K562 (cell line): ENCODE measurements at regions not wholly inside any gene's neighbourhood (a gene's known extent, or its start where the extent isn't known, plus 50 kb on each side); places are given as distances from the start of the nearest gene placed in this dataset.

Experiments
- ATAC-seq: fragments of 200-7000 bp; cut with Tn5 transposase; 3 replicates; pipeline ENCODE4 v1.9.1; 2020; ENCODE audit warnings: moderate library complexity
- BruUV-seq: library from RNA; stranded (reverse); fragments of 400-500 nt; replicated peaks from 2 replicates; lab custom pipeline; 2021; lab: Mats Ljungman, UMichigan
- CTCF ChIA-PET: fragments of 300-600 bp; formaldehyde crosslinking; extraction: SDS; loops from one replicate; lab custom pipeline; 2021; ENCODE audit warnings: low intra/inter-chr PET ratio; lab: Yijun Ruan, JAX
- POLR2A ChIA-PET: fragments of 300-600, 350-650 bp; sonication (Branson Sonifier 250); formaldehyde crosslinking; extraction: SDS; loops from one replicate; lab custom pipeline; 2021; ENCODE audit warnings: antibody characterized with exemption, inconsistent platforms; lab: Yijun Ruan, JAX
- DNase-seq, 4 experiments: peaks; one replicate each; pipeline versions ENCODE4 v3.0.0 to v3.0.0-alpha.2; 2011 to 2018; ENCODE audit warnings: low spot score in 3 of 4, mixed read lengths in 3 of 4; ENCODE audit errors: extremely low read depth in 1 of 4
- FAIRE-seq: peaks from 2 replicates; lab custom pipeline; 2011; peaks lifted over from hg19 to GRCh38; lab: Jason Lieb, UNC
- H2AFZ ChIP-seq: 2 replicates; pipeline ENCODE4 v1.6.0; 2011; ENCODE audit warnings: low read depth, low read length, control low read depth, inconsistent platforms
- H3K27ac ChIP-seq: fragments of 200-600 bp; 3 replicates; pipeline ENCODE4 v1.8.0; 2011; ENCODE audit warnings: low read depth, mild to moderate bottlenecking, control low read depth, inconsistent platforms, low read length, moderate library complexity, mixed read lengths; ENCODE audit errors: extremely low read depth
- H3K27me3 ChIP-seq, 2 experiments: fragments of 300-600 bp in 1 of 2; 2 replicates in 1 of 2; 3 replicates in 1 of 2; pipeline versions ENCODE4 v1.6.0 to v1.8.0; 2011; ENCODE audit warnings: inconsistent platforms in 2 of 2, low read length in 2 of 2, mild to moderate bottlenecking in 1 of 2, mixed read lengths in 1 of 2, moderate library complexity in 1 of 2; ENCODE audit not compliant: control insufficient read depth in 2 of 2, insufficient read depth in 2 of 2
- H3K36me3 ChIP-seq: fragments of 300-600 bp; 3 replicates; pipeline ENCODE4 v1.8.0; 2011; ENCODE audit warnings: mild to moderate bottlenecking, low read length, inconsistent platforms; ENCODE audit not compliant: control insufficient read depth, insufficient read depth
- H3K4me1 ChIP-seq, 2 experiments: fragments of 200-600 bp in 1 of 2; replicated peaks in 1 of 2; 2 replicates in 1 of 2; 3 replicates in 1 of 2; pipeline versions ENCODE4 v1.5.1 to v1.8.0; 2011; ENCODE audit warnings: inconsistent platforms in 2 of 2, low read length in 2 of 2, mild to moderate bottlenecking in 1 of 2, mixed read lengths in 1 of 2, moderate library complexity in 1 of 2; ENCODE audit not compliant: control insufficient read depth in 2 of 2, insufficient read depth in 2 of 2
- H3K4me2 ChIP-seq: 2 replicates; pipeline ENCODE4 v1.6.1; 2011; ENCODE audit warnings: low read length, control low read depth, inconsistent platforms, mixed read lengths; ENCODE audit not compliant: insufficient read depth
- H3K4me3 ChIP-seq: fragments of 200-600 bp; sonication (generic), shearing (Covaris generic); 2 replicates; pipeline ENCODE4 v1.5.1; 2016; ENCODE audit warnings: control low read depth, inconsistent platforms
- H3K79me2 ChIP-seq: fragments of 200-600 bp; 3 replicates; pipeline ENCODE4 v1.8.0; 2011; ENCODE audit warnings: low read length, inconsistent platforms; ENCODE audit not compliant: control insufficient read depth, insufficient read depth
- H3K9ac ChIP-seq, 2 experiments: 2 replicates each; pipeline versions ENCODE4 v1.6.0 to v1.6.1; 2011; ENCODE audit warnings: low read depth in 2 of 2, low read length in 2 of 2, control low read depth in 1 of 2, inconsistent platforms in 1 of 2, mild to moderate bottlenecking in 1 of 2, mixed read lengths in 1 of 2; ENCODE audit not compliant: insufficient read depth in 1 of 2
- H3K9me1 ChIP-seq: one replicate; pipeline ENCODE4 v1.6.0; 2011; ENCODE audit warnings: inconsistent platforms, mild to moderate bottlenecking, low read length, moderate library complexity; ENCODE audit not compliant: control insufficient read depth, insufficient read depth
- H3K9me3 ChIP-seq: replicated peaks from 2 replicates; pipeline ENCODE4 v1.5.1; 2011; ENCODE audit warnings: low read depth, low read length, inconsistent platforms; ENCODE audit not compliant: control insufficient read depth, insufficient read depth
- H4K20me1 ChIP-seq: replicated peaks from 2 replicates; pipeline ENCODE4 v1.6.1; 2011; ENCODE audit warnings: low read length, inconsistent platforms, mixed read lengths; ENCODE audit not compliant: control insufficient read depth, insufficient read depth
- C11orf30 ChIP-seq: fragments of 450-650 bp; IDR thresholded peaks from 2 replicates; pipeline ENCODE4 v1.6.1; 2016; ENCODE audit warnings: low read depth, mild to moderate bottlenecking
- ESRRA ChIP-seq: fragments of 450-650 bp; IDR thresholded peaks from 2 replicates; pipeline ENCODE4 v1.6.1; 2014; ENCODE audit warnings: low read depth, mild to moderate bottlenecking, moderate library complexity, borderline replicate concordance
- ESRRB ChIP-seq: fragments of 250-450 bp; sonication (Bioruptor Pico); IDR thresholded peaks from 2 replicates; pipeline ENCODE4 v1.5.0; 2020; ENCODE audit warnings: mild to moderate bottlenecking, moderate library complexity, borderline replicate concordance
- FOXA1 ChIP-seq: fragments of 450-650 bp; IDR thresholded peaks from 2 replicates; pipeline ENCODE4 v1.6.1; 2016; ENCODE audit warnings: mild to moderate bottlenecking, borderline replicate concordance
- GATA2 ChIP-seq: sonication (generic); formaldehyde crosslinking; IDR thresholded peaks from 2 replicates; pipeline ENCODE4 v1.4.0; 2020; ENCODE audit warnings: mild to moderate bottlenecking, missing genetic modification reagents
- MAFF ChIP-seq: IDR thresholded peaks from 2 replicates; pipeline ENCODE4 v1.6.1; 2012; ENCODE audit warnings: low read length, improper control_type of control experiment
- MAFG ChIP-seq: fragments of 450-650 bp; conservative IDR thresholded peaks from 2 replicates; pipeline ENCODE4 v1.6.1; 2016; ENCODE audit warnings: missing genetic modification characterization, missing compliant biosample characterization
- MAFK ChIP-seq: IDR thresholded peaks from 2 replicates; pipeline ENCODE4 v1.6.1; 2011; ENCODE audit warnings: low read length, improper control_type of control experiment
- SMAD1 ChIP-seq: fragments of 150-350 bp; IDR thresholded peaks from 2 replicates; pipeline ENCODE4 v1.6.1; 2014; ENCODE audit warnings: low read length, low read depth; ENCODE audit not compliant: partially characterized antibody
- SMAD3 ChIP-seq: fragments of 450-650 bp; formaldehyde crosslinking; conservative IDR thresholded peaks from 2 replicates; pipeline ENCODE4 v1.4.0; 2020; ENCODE audit warnings: mild to moderate bottlenecking
- ZNF277 ChIP-seq: fragments of 250-450 bp; sonication (Bioruptor Pico); IDR thresholded peaks from 2 replicates; pipeline ENCODE4 v1.8.0; 2022; ENCODE audit warnings: inconsistent platforms, mild to moderate bottlenecking, moderate library complexity, borderline replicate concordance
- ZNF316 ChIP-seq: fragments of 450-650 bp; IDR thresholded peaks from 2 replicates; pipeline ENCODE4 v1.6.1; 2016
- ZNF668 ChIP-seq: fragments of 250-450 bp; sonication (Bioruptor Pico); IDR thresholded peaks from 2 replicates; pipeline ENCODE4 v1.8.0; 2022; ENCODE audit warnings: mild to moderate bottlenecking, inconsistent platforms
- WGBS: fragments of 100-300 bp; shearing (Covaris generic); methylation state at CpG from one replicate; pipeline ENCODE4 v1.1.6; 2016; ENCODE audit warnings: low coverage, mixed read lengths; ENCODE audit not compliant: insufficient coverage; ENCODE audit errors: missing lambda C conversion rate; 5-methylcytosine and 5-hydroxymethylcytosine counted together
- in situ Hi-C: fragments of 300-500 bp; cut with MboI; formaldehyde crosslinking; loops from 4 replicates; pipeline ENCODE4 v1.15.0; 2018; ENCODE audit warnings: inconsistent platforms, mixed read lengths
- intact Hi-C: fragments of 100-400 bp; cut with micrococcal nuclease; formaldehyde crosslinking; loops from 2 replicates; pipeline ENCODE4 v1.14.2; 2022
- TF ChIP-seq, protein P1 (sequence below): fragments of 200-400 bp; formaldehyde crosslinking; IDR thresholded peaks from 2 replicates; pipeline ENCODE4 v1.6.1; 2017; ENCODE audit warnings: mild to moderate bottlenecking, low read depth, low read length, moderate library complexity

DNA sequence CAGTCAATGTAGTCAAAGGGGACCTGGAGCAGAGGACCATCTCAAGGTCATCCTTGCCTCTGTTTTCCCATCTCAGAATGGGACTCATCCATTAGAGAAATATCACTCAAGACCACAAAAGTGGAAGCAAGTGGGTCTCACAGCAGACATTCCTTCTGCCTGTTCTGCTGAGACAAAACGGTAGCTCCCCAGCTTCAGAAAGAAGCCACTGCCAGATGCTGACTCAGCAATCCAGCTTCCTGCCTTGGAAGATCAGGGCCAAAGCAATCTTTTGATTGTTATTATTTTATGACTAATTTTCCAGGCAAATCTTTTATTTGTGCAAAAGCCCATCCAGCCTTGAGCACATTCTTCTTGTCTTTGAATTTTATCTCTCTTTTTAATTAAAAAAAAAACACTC, 86.8 kb downstream of the CCT6B start:
- Histone ChIP-seq H3K4me3 (no peak overlapping the region), H3K9ac (no peak overlapping the region), H3K36me3 (no peaks in the 10 kb centered on the region), H3K9me3 (no peaks in the 10 kb centered on the region), H3K4me1 (no peaks in the 10 kb centered on the region), H4K20me1 (no peaks in the 10 kb centered on the region), H3K27ac (no peak overlapping the region), H3K27me3 (peaks cover 0 to 11% of the 10 kb centered on the region in 2 experiments; a peak in 2 of 5 replicates), H3K9me1 (no peaks in the 10 kb centered on the region), H3K79me2 (no peaks in the 10 kb centered on the region), H2AFZ (no peak overlapping the region), H3K4me2 (no peak overlapping the region)
- TF ChIP-seq ESRRB (no peak), ZNF316 (peak; percentile 97), SMAD1 (no peak), FOXA1 (no peak), GATA2 (CRISPR knock-in tag) (no peak), MAFF (peak; percentile 98), MAFG (tag) (peak; percentile 94), ZNF277 (CRISPR knock-in tag) (no peak), SMAD3 (no peak), C11orf30 (peak; percentile 95), MAFK (peak; percentile 99), ZNF668 (CRISPR knock-in tag) (no peak), ESRRA (peak; percentile 42; the same call in 1 of the 2 replicates)
- TF ChIP-seq, protein P1, sequence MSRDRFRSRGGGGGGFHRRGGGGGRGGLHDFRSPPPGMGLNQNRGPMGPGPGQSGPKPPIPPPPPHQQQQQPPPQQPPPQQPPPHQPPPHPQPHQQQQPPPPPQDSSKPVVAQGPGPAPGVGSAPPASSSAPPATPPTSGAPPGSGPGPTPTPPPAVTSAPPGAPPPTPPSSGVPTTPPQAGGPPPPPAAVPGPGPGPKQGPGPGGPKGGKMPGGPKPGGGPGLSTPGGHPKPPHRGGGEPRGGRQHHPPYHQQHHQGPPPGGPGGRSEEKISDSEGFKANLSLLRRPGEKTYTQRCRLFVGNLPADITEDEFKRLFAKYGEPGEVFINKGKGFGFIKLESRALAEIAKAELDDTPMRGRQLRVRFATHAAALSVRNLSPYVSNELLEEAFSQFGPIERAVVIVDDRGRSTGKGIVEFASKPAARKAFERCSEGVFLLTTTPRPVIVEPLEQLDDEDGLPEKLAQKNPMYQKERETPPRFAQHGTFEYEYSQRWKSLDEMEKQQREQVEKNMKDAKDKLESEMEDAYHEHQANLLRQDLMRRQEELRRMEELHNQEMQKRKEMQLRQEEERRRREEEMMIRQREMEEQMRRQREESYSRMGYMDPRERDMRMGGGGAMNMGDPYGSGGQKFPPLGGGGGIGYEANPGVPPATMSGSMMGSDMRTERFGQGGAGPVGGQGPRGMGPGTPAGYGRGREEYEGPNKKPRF, result no peak
- ATAC-seq (no peak), DNase-seq (no peak), FAIRE-seq (no peak)
- POLR2A ChIA-PET, result no interaction called here
- in situ Hi-C loops, result no loop called here
- intact Hi-C loops, result no loop called here
- CTCF ChIA-PET, result no interaction called here
- BruUV-seq, result no TSS peak
- 0% methylated on average over 1 of the region's 1 CpG for WGBS
